HG03457 (cell line): ENCODE measurements at regions not wholly inside any gene's neighbourhood (a gene's known extent, or its start where the extent isn't known, plus 50 kb on each side); places are given as distances from the start of the nearest gene placed in this dataset.
"Not testable (repeated sequence)": the region's sequence is repeated elsewhere in the genome, so short reads cannot be mapped to it uniquely, and the experiment has no call there.

Source experiments
- ATAC-seq: cut with Tn5 transposase; IDR thresholded peaks from one replicate; pipeline ENCODE4 v1.9.1; 2021; ENCODE audit warnings: moderate number of reproducible peaks; ENCODE audit not compliant: unreplicated experiment

DNA sequence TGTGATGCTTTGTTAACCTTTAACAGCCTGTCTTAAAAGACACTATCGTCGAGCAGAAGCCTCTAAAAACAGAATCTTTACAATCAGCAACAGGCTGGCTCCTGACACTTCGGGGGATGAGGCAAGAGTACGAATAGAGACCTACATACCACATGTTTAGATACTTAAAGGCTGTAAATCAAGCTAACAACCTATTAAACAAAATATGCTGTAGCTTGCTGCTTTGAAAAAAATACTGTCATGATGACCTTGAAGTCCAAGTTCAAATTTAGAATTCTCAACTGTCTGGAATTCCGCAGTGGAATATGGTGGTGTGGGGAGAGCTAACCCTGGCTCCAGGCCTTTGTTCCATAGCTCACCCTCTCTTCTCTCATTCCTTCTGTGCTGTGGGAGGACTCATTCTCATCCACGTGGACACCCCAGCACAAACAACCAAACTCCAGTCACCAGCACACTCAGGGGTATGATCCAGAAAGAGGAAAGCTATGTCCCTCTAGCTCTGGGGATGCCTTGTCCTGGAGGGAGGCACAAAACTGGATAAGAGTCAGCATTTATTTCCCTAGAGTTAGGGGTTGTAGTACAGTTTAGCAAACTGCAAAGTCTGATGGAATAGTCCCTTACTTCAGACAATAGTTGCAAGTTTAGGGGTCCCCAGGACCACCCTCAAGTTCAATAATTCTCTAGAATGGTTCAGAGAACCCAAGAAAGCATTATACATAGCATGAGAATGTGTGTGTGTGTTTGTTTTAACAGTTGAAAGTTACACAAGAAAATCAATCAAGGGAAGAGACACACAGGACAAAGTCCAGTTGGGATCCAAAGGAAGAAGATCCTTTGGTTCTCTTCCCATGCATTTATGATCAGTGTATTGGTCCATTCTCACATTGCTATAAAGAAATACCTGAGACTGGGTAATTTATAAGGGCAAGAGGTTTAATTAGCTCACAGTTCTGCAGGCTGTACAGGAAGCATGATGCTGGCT is 196.1 kb upstream of the SVIL start:
- no peak for ATAC-seq

DNA sequence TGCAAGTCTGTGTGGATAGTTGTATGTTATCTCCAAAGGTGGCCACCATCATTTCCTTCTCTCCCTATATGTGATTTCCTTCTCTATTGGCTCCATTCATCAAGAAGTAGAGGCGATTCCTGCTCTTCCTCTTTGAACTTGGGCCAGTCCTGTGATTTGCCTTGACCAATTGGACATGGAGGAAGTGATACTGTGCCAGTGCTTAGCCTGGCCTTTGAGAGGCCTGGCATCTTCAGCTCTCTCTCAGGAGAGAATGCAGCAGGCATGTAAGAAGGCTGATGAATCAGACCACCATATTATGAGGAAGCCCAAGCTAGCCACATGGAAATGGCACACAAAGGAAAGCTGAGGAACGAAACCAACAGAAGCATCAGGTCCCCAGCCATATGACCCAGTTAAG is 195.0 kb upstream of the SVIL start:
- no peak for ATAC-seq

DNA sequence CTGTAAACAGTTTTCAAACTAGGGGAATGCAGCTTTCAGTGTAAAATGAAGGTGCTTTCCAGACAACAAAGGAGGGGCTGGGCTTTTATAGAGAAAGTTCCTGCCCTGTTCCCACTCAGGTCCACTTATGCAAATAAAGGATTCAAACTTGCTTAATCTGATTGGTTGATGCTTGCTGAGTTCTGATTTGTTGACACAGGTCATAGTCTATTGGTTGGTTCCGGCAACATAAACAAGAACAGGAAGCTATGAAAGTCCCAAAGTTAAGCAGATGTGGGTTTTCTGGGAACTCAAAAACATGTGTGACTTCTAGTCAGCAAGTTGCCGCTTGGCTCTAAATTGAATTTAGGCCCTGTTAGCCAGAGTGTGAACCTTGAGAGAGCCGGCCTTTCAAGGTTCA is 194.2 kb upstream of the SVIL start:
- ATAC-seq, result no peak

DNA sequence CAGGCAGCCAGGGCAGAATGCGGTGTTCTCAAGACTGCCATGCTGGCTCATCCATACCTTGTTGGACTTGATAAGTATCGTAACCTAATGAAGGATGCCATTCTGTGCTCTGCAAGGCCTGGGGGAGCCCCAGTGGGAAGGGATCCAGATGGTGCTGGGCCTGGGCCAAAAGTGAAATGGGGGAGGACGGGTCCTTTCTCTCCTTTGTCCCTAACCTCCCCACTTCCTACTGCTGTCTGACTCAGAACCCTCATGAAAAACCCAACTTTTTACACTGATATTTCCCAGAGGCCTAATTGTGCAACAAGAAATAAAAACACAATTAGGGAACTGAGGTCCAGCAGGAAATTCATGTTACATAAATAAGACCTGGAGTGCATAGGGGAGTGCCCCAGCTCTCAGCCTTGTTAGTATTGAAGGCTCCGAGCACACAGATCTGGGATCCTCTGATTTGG is 193.7 kb upstream of the SVIL start:
- ATAC-seq, result no peak

DNA sequence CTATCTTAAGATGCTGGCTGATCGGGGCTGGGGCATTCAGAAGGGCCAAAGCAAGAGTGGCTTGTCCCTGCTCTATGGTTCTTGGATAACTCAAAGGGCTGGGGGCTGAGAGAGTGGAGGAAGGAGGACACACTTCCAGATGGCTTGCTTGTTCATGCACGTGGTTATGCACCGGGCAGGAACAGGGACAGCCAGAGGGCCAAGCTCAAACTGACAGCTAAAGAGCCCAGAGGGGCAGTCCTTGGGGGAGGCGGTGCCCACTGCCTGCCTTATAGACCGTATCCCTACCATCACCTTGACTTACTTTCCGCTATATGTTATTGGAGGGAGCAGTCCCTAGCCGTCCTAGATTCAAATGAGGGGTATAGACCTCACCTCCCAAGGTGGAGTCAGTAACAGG is 192.7 kb upstream of the SVIL start:
- ATAC-seq, result no peak

DNA sequence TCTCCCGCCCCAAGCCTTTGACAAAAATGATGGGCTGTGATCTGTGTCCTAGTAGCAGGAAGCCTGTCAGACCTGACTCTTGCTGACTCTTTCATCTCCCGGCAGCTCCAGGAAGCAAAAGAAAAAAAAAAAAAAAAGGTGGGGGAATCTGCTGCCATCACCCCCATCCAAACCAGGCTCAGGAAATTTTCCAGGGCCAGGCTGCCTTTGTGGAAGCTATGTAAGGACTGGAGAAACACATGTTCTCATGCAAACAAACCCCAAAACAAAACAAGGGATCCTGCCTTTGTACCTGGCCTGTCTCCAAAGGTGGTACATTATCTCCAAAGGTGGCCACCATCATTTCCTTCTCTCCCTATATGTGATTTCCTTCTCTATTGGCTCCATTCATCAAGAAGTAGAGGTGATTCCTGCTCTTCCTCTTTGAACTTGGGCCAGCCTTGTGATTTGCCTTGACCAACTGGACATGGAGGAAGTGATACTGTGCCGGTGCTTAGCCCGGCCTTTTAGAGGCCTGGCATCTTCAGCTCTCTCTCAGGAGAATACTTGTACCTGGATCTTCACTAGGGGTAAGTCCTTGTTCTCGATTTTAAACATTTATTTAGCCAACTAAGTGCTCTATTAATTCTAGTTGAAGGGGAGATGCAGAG is 192.2 kb upstream of the SVIL start:
- no peak for ATAC-seq

DNA sequence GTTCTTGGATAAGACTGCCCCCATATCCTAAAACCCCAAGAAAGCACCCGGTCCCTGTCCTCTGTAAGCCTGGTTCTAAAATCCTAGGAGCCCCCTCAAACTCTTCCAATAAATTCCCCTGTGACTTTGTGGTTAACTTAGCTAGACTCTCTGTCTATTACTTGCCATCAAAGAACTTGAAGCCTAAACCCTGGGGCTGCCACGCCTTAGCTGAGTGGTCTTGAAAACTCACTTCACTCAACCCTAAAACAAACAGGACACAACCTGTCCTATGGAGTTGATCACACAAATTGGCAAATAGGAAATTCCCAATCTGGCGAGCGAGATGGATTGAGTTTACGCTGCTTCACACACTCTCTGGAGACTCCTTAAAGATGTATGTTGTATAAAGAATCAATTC is 191.4 kb upstream of the SVIL start:
- ATAC-seq, result no peak

DNA sequence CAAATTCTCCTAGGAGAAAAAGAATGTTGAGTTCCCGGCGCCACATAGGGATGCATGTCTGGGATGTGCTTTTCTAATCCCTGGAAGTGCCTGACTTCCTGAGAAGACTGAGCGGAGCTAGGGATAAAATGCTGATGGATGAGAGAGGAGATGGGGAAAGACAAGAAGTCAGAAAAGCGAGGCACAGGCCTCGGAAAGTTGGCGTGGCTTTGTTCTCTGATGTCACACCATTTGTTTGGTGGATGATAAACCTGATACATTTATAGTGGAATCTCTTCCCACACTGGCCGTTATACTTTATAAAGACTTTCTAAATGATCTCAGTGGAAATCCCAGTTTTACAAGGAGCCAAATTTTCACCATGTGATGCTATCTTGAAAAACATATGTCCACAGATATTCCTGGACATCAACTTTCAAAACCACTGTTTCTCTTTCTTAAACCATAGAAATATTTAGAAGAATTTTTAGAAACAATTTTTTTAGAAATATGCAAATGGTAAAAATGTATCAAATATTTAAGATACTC is 188.8 kb upstream of the SVIL start:
- no peak for ATAC-seq

DNA sequence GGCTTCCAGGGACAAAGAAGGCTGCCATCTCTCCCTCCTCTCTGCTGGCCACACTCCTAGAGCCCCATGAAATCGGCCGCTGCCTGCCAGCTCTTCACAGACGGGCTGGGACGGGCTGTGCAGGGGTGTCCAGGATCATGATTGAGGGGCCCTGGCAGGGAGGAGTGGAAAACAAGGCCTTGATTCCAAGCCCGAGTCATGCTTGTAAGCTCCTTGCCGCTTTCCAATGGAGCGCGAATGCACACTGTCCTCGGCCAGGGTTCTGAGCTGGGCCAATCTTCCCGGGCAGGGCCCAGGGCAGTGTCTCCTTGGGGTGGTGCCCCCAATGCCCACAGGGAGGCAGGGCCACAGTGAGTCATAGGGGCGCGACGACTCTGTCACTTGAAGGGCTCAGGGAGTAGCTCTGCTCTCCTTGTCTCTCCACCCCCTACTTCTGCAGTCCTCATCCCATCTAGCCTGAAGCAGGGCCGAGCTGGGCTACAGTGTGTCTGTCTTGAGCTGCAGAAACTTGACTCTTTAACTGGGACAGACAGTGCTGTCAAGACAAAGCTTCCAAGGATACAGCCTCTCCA is 186.2 kb upstream of the SVIL start:
- ATAC-seq, result no peak

DNA sequence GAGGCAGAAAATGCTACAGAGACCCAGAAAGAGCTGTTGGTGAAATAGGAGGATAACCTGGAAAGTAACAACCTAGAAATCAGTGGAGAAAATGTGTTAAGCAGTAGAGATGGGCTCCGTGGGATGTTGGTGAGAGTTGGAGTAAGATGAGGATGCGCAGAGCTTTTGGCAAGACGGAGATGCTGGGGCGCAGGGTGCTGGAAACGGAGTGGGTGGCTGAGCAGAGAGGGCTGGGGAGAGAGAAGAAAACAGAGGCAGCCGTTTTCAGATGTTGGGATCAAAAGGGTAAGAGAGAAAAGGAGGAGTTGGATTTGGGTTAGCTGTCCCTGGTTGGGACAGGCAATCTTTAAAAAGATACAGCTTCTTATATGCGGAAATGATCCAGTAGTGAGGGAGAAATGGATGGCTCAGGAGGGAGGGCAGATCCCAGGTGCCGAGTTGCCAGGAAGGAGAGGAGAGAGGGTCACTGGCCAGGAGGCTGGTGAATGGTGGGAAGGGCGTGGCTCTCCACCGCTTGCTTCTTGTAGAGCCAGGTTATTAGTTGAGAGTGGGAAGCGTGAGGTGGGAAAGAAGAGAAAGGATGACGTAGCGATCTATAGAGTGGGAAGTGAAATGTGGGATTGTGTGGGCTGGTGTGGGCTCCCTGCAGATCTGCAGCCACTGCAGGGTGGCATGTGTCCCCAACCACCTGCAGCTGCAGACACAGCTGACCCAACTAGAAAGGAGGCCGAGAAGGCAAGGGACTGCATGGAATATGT is 182.2 kb upstream of the SVIL start:
- no peak for ATAC-seq

DNA sequence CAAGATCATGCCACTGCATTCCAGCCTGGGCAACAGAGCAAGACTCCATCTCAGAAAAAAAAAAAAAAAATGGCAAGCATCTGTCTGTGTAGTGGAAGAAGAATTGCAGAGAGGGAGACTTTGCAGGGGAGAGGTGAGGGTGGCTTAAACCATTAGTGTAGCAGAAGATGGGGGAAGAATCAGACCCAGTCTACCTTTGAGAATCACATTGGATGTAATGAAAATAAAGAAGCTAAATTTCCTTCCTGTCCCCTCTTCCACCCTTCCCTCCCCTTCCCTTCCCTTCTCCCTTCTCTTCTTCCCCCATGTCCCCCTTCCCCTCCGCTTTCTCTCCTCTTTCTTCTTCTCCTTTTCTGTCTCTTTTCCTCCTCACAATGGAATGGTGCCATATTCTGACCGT is 180.8 kb upstream of the SVIL start:
- no peak for ATAC-seq

DNA sequence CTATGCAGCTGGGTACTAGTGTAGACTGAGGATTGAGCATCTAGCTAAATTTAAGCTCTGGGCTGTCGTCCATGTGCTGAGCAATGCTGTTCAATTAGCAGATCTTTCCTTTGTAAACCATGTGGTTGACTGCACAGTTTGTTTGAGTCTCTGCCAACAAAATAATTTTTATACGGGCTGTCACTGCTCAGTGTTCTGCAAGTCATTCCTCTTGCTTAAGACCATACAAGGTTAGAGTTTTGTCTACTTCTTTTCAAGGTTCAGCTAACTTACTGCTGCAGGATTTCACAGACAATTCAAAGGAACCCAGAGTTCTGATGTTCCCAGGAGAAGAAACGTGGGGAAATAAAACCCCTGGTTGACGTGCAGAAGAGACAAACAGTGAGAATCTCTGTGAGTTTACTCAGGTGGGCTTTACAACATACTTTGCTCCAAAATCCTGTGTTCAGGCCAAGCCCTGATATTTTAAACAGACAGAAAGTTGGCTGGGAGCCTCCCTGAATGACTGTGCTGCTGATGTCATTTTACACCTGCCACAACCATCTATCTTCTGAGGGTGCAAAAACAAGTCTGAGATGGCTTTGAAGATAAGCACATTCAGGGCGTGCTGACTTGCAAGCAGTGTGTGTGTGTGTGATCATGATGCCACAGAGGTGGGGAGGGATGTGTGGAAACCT is 177.1 kb upstream of the SVIL start:
- no peak for ATAC-seq

DNA sequence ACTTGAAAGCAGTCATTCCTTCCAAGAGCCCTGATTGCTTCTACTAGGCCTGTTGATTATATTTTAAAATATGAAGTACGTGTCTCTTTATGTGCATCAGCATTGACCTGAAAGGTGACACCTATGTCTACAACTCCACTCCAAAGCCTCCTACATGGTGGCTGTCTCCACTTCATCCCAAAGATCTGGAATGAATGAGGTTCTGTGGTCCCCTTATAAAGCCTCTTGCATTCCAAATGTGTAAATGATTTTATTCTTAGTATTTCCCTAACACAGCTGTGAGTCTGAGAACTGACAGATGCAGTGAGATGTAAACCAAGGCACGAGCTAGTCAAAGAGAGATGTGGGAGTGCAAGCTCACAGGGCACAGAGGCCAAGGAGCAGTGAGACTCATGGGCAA is 176.0 kb upstream of the SVIL start:
- ATAC-seq, result no peak

DNA sequence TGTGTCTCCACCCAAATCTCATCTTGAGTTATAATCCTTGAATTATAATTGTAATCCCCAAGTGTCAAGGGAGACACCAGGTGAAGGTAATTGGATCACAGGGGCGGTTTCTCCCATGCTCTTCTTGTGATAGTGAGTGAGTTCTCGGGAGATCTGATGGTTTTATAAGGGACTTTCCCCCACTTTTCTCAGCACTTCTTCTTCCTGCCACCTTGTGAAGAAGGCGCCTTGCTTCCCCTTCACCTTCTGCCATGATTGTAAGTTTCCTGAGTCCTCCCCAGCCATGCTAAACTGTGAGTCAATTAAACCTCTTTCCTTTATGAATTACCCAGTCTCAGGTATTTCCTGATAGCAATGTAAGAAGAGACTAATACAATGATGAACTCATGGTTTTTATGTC is 175.5 kb upstream of the SVIL start:
- not testable (repeated sequence) for ATAC-seq

DNA sequence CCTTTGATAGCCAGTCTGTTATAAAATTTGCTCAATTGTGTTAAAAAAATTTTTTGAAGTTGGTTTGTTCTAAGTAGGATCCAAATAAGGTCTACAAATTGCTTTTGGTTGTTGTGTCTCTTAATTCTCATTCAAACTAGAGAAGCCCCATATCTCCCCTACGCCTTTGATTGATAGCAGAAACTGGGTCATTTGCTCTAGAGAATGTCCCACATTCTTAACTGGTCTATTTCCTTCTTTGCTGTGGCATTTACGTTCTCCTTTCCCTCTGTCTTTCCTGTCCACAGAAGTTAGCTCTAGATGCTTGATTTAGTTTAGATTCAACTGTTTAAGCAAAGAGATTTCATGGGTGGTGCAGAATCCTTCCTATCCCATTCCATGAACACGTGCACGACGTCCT is 174.6 kb upstream of the SVIL start:
- ATAC-seq, result no peak

DNA sequence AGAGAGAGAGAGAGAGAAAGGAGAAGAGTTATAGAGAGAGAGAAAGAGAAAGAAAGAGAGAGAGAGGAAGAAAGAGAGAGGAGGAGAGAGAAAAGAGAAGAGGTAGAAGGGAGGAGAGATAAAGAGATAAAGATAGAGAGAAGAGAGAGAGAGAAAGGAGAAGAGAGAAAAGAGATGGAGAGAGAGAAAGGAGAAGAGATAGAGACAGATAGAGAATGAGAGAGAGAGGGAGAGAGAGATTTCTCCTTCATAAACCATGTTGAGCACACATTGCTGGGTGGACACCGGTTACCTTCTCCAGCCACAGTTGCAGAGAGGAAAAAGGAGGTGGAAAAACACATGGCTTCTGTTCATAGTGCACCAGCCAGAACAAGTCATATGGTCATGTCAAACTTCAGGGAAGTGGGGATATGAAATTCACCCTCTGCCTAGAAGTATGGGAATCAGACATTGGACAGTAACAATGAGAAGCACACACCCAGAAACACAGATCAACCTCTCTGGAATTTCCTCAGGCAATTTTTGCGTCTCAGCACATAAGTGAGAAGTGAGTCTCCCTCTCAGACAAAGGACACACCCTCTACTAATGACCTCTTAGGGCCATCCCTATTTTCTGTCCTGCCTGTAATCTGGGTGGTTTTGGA is 172.5 kb upstream of the SVIL start:
- ATAC-seq, result no peak

DNA sequence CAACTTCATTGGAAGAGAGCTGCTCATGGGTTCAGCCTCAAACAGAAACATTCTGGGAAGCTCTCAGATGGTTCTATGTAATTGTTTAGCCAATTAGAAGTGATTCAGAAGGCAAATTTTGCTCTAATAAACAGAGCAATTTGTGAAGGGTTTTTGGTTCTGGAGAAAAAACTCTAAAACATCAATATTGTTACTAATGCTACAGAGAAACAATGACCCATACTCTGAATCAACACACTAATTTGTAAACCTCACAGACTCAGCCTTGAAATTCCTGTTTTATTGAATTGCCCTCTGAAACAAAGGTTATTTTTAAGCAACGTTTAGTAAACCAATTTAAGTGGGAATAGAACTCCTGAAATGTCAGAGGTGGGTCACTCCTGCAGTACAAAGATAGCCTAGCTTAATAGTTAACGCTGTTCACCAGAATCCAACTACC is 171.6 kb upstream of the SVIL start:
- ATAC-seq, result no peak

DNA sequence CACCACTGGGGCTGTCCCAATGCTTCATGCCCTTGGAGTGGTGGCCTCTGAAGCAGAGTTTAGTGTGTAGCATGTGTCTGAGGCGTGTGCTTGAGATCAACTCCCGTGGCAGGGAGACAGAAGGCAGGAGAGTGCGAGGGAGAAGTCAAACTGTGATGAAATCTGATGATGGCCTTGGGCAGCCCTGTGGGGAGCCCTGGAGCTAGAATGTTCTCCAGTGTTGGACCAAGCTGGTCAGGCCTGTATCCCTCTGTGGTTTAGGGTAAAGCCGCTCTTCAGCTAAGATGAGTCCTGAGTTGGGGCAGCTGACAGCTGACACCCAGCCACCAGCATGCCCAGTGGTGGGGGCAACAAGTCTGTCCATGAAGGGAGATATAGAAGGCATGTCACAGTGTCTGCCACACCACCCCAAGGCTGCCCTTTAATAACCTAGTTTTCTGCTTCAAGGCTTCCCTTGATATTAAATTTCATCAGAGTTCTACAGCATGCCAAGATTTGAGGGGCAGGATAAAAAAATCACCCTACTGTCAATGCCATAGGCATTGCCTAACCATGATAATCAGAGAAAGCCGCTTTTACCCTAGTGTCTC is 170.5 kb upstream of the SVIL start:
- ATAC-seq, result no peak

DNA sequence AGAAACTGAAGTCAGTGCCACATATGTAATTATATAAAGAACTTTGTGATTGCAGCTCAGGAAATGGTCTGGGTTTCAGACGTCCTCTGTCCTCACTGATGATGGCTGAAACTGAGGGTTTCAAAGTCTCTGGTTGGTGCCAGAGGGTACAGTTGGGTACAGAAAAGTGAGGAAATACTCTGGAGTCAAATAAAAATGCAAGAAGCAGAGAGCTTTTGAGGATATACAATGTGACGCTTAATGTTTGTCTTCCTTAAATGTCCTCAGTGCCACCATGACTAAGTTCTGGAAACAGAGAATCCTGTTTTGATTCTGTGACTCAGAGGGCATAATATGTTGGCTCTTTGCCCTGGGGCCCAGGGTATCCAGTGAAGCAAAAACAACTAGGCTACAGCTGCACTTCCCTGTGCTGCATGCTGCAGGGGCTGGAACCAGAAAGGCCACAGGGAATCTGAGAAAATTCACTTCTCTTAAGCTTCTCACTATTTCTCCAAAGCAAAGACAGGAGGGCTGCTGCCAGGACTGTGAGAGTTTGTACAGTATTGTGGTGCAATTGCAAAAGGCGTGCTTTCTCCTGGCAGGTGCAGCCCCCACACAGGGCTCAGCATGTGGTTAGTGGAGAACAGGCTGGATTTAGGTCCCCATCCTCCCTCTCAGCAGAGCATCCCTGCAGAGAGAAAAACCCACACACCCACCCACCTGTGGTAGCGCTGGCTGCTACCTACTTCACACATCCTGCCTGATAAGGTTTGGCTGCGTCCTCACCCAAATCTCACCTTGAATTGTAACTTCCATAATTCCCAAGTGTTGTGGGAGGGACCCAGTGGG is 169.5 kb upstream of the SVIL start:
- no peak for ATAC-seq
